Breast epithelium (tissue), 4 donors: ENCODE measurements at regions not wholly inside any gene's neighbourhood (a gene's known extent, or its start where the extent isn't known, plus 50 kb on each side); places are given as distances from the start of the nearest gene placed in this dataset.

Experiments
- DNase-seq, 2 donors: peaks; one replicate each; pipeline ENCODE4 v3.0.0-alpha.2; 2019; ENCODE audit warnings: low spot score in 2 of 2
- H3K27ac ChIP-seq, 2 donors: fragments of 200-600 bp; sonication (generic) in 1 of 2; one replicate each; pipeline ENCODE4 v1.5.1; 2016 to 2019; ENCODE audit warnings: mild to moderate bottlenecking in 1 of 2
- H3K27me3 ChIP-seq, 2 donors: fragments of 200-600 bp; sonication (generic) in 1 of 2; one replicate each; pipeline versions ENCODE4 v1.5.1 to v1.6.0; 2017 to 2019; ENCODE audit warnings: control low read depth in 1 of 2, mild to moderate bottlenecking in 1 of 2
- H3K36me3 ChIP-seq: fragments of 200-600 bp; one replicate; pipeline ENCODE4 v1.5.1; 2019
- H3K4me1 ChIP-seq, 2 donors: fragments of 200-600 bp; sonication (generic); one replicate each; pipeline ENCODE4 v1.5.1; 2016 to 2019; ENCODE audit warnings: control low read depth in 1 of 2
- H3K4me3 ChIP-seq, 3 donors: fragments of 200-600 bp; sonication (generic); 1 replicate in 2 of 3; 2 replicates in 1 of 3; pipeline ENCODE4 v1.5.1; 2016 to 2019; ENCODE audit warnings: mild to moderate bottlenecking in 3 of 3, moderate library complexity in 2 of 3
- H3K9me3 ChIP-seq, 2 donors: fragments of 200-600 bp; sonication (generic) in 1 of 2; one replicate each; pipeline ENCODE4 v1.5.1; 2016 to 2019; ENCODE audit warnings: control low read depth in 1 of 2
- POLR2A ChIP-seq: fragments of 450-650 bp; IDR thresholded peaks from one replicate; pipeline ENCODE4 v1.6.1; 2016; ENCODE audit warnings: antibody characterized with exemption, mild to moderate bottlenecking, moderate library complexity
- POLR2AphosphoS5 ChIP-seq, 3 donors: sonication (generic); formaldehyde crosslinking; IDR thresholded peaks; one replicate each; pipeline ENCODE4 v1.6.1; 2017; ENCODE audit warnings: antibody characterized with exemption in 3 of 3
- intact Hi-C: fragments of 100-400 bp; cut with DNase I; formaldehyde crosslinking; loops from one replicate; pipeline ENCODE4 v1.15.1; 2023; ENCODE audit warnings: low total_unique reads
- TF ChIP-seq, protein P1 (sequence below), 3 donors: fragments of 450-650 bp; IDR thresholded peaks; one replicate each; pipeline ENCODE4 v1.5.1; 2016 to 2017; ENCODE audit warnings: antibody characterized with exemption in 3 of 3, mild to moderate bottlenecking in 3 of 3, moderate library complexity in 3 of 3

- Histone ChIP-seq H3K36me3 (no peaks in the 10 kb centered on the region), H3K4me1 (no peaks in the 10 kb centered on the region), H3K27me3 (no peaks in the 10 kb centered on the region), H3K9me3 (peaks cover 6 to 11% of the 10 kb centered on the region in 2 donors), H3K27ac (no peak overlapping the region), H3K4me3 (no peak overlapping the region)
- intact Hi-C loops, result no loop called here
- TF ChIP-seq, protein P1, sequence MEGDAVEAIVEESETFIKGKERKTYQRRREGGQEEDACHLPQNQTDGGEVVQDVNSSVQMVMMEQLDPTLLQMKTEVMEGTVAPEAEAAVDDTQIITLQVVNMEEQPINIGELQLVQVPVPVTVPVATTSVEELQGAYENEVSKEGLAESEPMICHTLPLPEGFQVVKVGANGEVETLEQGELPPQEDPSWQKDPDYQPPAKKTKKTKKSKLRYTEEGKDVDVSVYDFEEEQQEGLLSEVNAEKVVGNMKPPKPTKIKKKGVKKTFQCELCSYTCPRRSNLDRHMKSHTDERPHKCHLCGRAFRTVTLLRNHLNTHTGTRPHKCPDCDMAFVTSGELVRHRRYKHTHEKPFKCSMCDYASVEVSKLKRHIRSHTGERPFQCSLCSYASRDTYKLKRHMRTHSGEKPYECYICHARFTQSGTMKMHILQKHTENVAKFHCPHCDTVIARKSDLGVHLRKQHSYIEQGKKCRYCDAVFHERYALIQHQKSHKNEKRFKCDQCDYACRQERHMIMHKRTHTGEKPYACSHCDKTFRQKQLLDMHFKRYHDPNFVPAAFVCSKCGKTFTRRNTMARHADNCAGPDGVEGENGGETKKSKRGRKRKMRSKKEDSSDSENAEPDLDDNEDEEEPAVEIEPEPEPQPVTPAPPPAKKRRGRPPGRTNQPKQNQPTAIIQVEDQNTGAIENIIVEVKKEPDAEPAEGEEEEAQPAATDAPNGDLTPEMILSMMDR (IDR thresholded peaks at IDR 0.05), result no peak
- DNase-seq, result no peak
These were observed 195.4 kb upstream of the ARL4C start for GRCh38 chr2:234691968-234692955.

DNA sequence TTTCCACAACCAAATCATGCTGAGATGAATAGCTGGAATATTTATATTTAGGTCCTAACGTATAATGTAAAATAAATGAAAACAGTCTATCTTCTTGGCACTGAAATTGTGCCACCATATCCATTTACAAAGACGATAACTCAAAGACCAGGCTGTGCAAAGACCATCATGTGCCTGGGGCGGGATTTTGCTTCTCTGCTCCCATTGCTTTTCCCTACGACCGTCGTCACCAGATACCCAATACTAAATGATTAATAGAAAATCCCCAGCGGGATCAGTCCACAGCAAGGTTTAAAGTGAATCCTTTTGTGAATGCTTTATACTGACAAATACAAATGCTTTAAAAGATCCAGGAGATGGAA, 194.3 kb upstream of the ARL4C start:
- Histone ChIP-seq H3K9me3 (peaks cover 0 to under 1% of the 10 kb centered on the region in 2 donors), H3K27ac (peak overlapping the region; percentile 2 to 14), H3K4me3 (no peak overlapping the region), H3K27me3 (no peaks in the 10 kb centered on the region), H3K4me1 (no peaks in the 10 kb centered on the region), H3K36me3 (no peaks in the 10 kb centered on the region)
- intact Hi-C loops, result no loop called here
- TF ChIP-seq, protein P1 (IDR thresholded peaks at IDR 0.05), result no peak
- TF ChIP-seq POLR2AphosphoS5 (IDR thresholded peaks at IDR 0.05) (no peak), POLR2A (no peak)
- no peak for DNase-seq

DNA sequence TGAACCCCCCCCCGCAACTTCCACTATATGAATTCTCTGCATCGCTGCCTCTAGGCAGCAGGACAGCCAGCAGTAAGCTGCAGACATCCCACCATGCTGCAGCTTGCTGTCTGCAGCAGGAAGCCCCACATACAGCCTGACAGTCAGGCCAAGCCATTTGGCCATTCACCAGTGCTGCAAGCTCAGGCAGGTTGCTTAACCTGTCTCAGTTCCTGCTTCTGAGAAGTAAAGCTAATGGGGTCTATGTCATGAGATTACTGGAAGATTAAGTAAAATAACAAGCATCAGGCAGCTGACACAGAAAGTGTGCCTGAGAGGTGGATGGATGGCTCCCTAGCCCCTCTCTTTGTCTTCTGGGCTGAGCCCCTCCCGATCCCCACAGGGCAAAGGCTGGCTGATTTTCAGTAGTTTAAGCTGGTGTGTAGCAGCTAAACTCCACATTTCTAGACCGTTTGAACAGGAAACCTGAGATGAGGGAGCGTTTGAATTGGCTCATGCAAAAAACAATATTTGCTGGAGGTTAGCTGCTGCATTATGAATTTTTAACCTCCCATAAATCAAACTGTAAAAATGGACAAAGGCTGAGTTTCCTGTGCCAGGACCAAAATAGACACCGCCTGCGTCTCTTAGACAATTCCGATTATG, 193.8 kb upstream of the ARL4C start:
- Histone ChIP-seq H3K9me3 (no peaks in the 10 kb centered on the region), H3K36me3 (no peaks in the 10 kb centered on the region), H3K4me3 (peak overlapping the region in 1 of 3 donors; percentile 17), H3K27me3 (no peaks in the 10 kb centered on the region), H3K4me1 (no peaks in the 10 kb centered on the region), H3K27ac (peak overlapping the region; percentile 14 to 79)
- no peak for TF ChIP-seq POLR2AphosphoS5 (IDR thresholded peaks at IDR 0.05)
- TF ChIP-seq, protein P1 (IDR thresholded peaks at IDR 0.05), result no peak
- TF ChIP-seq POLR2A, result no peak
- no peak for DNase-seq
- intact Hi-C loops, result no loop called here

- Histone ChIP-seq H3K27me3 (no peaks in the 10 kb centered on the region), H3K9me3 (no peaks in the 10 kb centered on the region), H3K4me1 (no peaks in the 10 kb centered on the region), H3K36me3 (no peaks in the 10 kb centered on the region), H3K27ac (peak overlapping the region in 1 of 2 donors; percentile 29), H3K4me3 (no peak overlapping the region)
- intact Hi-C loops, result no loop called here
- DNase-seq, result no peak
- TF ChIP-seq, protein P1 (IDR thresholded peaks at IDR 0.05), result no peak
- TF ChIP-seq POLR2A, result no peak
These were observed 193.1 kb upstream of the ARL4C start for GRCh38 chr2:234689911-234690379.
